Spinal cord (tissue), 9 donors: ENCODE measurements at regions not wholly inside any gene's neighbourhood (a gene's known extent, or its start where the extent isn't known, plus 50 kb on each side); places are given as distances from the start of the nearest gene placed in this dataset.
"Not testable (repeated sequence)": the region's sequence is repeated elsewhere in the genome, so short reads cannot be mapped to it uniquely, and the experiment has no call there.

Source experiments
- DNase-seq, 6 donors: peaks; one replicate each; pipeline versions ENCODE4 v3.0.0 to v3.0.0-alpha.2; 2013 to 2015; ENCODE audit warnings: low spot score in 6 of 6, low read depth in 4 of 6
- H3K27ac ChIP-seq: one replicate; pipeline ENCODE4 v1.5.1; 2013; ENCODE audit warnings: low read depth, low read length, control low read depth
- H3K27me3 ChIP-seq: one replicate; pipeline ENCODE4 v1.6.1; 2013; ENCODE audit warnings: low read length; ENCODE audit not compliant: control insufficient read depth, insufficient read depth
- H3K36me3 ChIP-seq: one replicate; pipeline ENCODE4 v1.6.1; 2013; ENCODE audit warnings: low read length; ENCODE audit not compliant: control insufficient read depth, insufficient read depth
- H3K4me1 ChIP-seq: one replicate; pipeline ENCODE4 v1.6.1; 2013; ENCODE audit warnings: low read length; ENCODE audit not compliant: control insufficient read depth, insufficient read depth
- H3K4me3 ChIP-seq: one replicate; pipeline ENCODE4 v1.5.1; 2013; ENCODE audit warnings: low read depth, low read length, control low read depth
- H3K9me3 ChIP-seq: one replicate; pipeline ENCODE4 v1.6.1; 2013; ENCODE audit warnings: low read length; ENCODE audit not compliant: control insufficient read depth, insufficient read depth
- WGBS: methylation state at CpG from one replicate; pipeline ENCODE4 v1.1.5; 2013; ENCODE audit warnings: missing lambda C conversion rate; ENCODE audit not compliant: insufficient coverage; 5-methylcytosine and 5-hydroxymethylcytosine counted together
- donor health status: healthy.

- DNase-seq, result no peak
- Histone ChIP-seq H3K27ac (no peak overlapping the region), H3K4me3 (no peak overlapping the region), H3K27me3 (no peaks in the 10 kb centered on the region), H3K36me3 (no peaks in the 10 kb centered on the region), H3K9me3 (no peaks in the 10 kb centered on the region), H3K4me1 (no peaks in the 10 kb centered on the region)
- WGBS, result no CpG with 5 or more reads among the region's 1 CpG
Measured at GRCh38 chr1:187716160-187716559, 887.4 kb downstream of the PLA2G4A start.

DNA sequence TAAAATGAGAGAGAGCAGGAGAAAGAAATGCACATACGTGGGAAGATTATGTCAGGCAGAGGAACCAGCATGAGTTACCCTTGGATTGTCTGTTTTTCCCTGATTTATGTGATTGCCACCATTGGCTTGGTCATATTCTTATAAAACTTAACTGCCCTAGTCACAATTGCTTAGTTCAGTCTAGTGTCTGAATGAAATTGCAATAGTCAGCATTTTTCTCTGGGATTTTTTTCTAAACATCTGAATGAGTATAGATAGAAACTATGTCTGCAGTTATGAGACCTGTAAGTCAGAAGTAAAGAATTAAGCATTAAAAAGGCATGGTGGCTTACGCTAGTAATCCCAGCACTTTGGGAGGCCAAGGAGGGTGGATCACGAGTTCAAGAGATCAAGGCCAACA is 889.8 kb downstream of the PLA2G4A start:
- 89% methylated on average over 3 of the region's 3 CpGs for whole genome bisulfite sequencing
- H3K4me3 ChIP-seq, result no peak overlapping the region
- H3K9me3 ChIP-seq, result no peaks in the 10 kb centered on the region
- no peaks in the 10 kb centered on the region for H3K4me1 ChIP-seq
- no peaks in the 10 kb centered on the region for H3K27me3 ChIP-seq
- H3K27ac ChIP-seq, result no peak overlapping the region
- H3K36me3 ChIP-seq, result no peaks in the 10 kb centered on the region
- no peak for DNase-seq

DNA sequence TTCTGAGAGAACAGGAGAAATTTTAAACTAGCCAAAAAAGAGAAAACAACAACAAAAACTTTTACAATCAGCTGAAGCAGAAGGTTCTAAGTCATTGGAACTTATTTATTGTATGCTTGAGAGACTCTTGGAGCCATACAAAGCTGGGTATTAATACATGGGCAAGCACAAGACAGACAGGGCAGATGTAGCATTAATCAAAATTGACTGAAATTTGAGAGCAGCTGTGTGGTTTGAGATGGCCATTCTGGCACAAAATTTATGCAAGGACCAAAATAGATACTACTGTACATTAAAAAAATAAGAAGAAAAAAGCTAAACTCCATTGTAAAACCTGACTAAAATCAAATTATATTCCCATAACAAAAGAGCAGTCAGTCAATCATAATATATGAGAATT is 892.5 kb downstream of the PLA2G4A start:
- Histone ChIP-seq H3K27me3 (no peaks in the 10 kb centered on the region), H3K4me3 (no peak overlapping the region), H3K4me1 (no peaks in the 10 kb centered on the region), H3K36me3 (no peaks in the 10 kb centered on the region), H3K27ac (no peak overlapping the region), H3K9me3 (no peaks in the 10 kb centered on the region)
- DNase-seq, result no peak

DNA sequence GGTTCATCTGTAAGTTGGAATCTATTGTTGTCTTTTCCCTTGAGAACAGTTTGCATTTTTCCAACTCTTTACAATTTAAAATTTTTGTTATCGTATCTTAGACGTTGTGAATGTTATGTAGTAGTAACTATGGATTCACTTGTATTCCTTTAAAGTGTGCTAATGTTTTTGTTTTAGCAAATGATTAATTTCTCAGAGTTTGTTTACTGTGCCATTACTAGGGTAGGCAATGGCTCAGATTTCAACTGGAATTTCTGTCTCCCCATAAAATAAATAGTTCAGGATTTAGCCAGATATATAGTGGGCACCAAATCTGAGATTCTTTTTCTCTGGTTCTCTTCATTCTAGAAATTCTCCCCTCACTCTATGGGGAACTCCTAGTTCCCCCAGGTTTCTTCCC is 896.5 kb downstream of the PLA2G4A start:
- no peak overlapping the region for H3K4me3 ChIP-seq
- no peaks in the 10 kb centered on the region for H3K4me1 ChIP-seq
- no peak for DNase-seq
- H3K27me3 ChIP-seq, result no peaks in the 10 kb centered on the region
- no peaks in the 10 kb centered on the region for H3K36me3 ChIP-seq
- no CpG with 5 or more reads among the region's 2 CpGs for WGBS
- no peaks in the 10 kb centered on the region for H3K9me3 ChIP-seq
- H3K27ac ChIP-seq, result no peak overlapping the region

GRCh38 chr1:187733232-187733631 is 904.5 kb downstream of the PLA2G4A start:
- no CpG with 5 or more reads among the region's 1 CpG for whole genome bisulfite sequencing
- Histone ChIP-seq H3K36me3 (no peaks in the 10 kb centered on the region), H3K4me3 (no peak overlapping the region), H3K9me3 (no peaks in the 10 kb centered on the region), H3K27me3 (no peaks in the 10 kb centered on the region), H3K4me1 (no peaks in the 10 kb centered on the region), H3K27ac (no peak overlapping the region)
- no peak for DNase-seq

DNA sequence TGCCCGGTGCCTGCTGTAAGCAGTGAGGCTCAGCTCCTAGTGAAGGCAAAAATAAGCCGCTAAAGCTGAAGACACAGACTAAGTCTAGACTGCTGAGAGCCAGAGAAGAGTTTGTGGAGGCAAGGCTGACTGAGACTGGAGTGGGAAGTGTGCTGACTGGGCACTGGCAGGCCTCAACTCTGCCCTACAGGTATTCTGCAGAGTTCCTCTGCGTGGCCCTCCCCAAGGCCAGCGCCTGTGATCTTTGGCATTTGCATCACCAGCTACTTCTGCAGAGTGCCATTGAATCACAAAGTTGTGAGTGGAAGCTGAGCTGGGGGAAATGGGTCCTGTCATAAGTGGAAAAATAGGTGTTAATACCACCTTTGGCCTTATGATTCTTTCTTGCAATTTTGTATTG is 905.7 kb downstream of the PLA2G4A start:
- Histone ChIP-seq H3K9me3 (no peaks in the 10 kb centered on the region), H3K27ac (no peak overlapping the region), H3K27me3 (no peaks in the 10 kb centered on the region), H3K4me1 (no peaks in the 10 kb centered on the region), H3K4me3 (no peak overlapping the region), H3K36me3 (no peaks in the 10 kb centered on the region)
- 91% methylated on average over 3 of the region's 4 CpGs for WGBS
- DNase-seq, result no peak

- no peak for DNase-seq
- H3K4me1 ChIP-seq, result no peaks in the 10 kb centered on the region
- H3K27ac ChIP-seq, result no peak overlapping the region
- H3K4me3 ChIP-seq, result no peak overlapping the region
- H3K27me3 ChIP-seq, result no peaks in the 10 kb centered on the region
- no CpG with 5 or more reads among the region's 1 CpG for WGBS
- no peaks in the 10 kb centered on the region for H3K9me3 ChIP-seq
- H3K36me3 ChIP-seq, result no peaks in the 10 kb centered on the region
Measured at GRCh38 chr1:187744665-187745064, 915.9 kb downstream of the PLA2G4A start.

GRCh38 chr1:187755536-187755935 is 926.8 kb downstream of the PLA2G4A start:
- Histone ChIP-seq H3K4me1 (no peaks in the 10 kb centered on the region), H3K9me3 (no peaks in the 10 kb centered on the region), H3K4me3 (no peak overlapping the region), H3K27ac (no peak overlapping the region), H3K36me3 (no peaks in the 10 kb centered on the region), H3K27me3 (no peaks in the 10 kb centered on the region)
- no peak for DNase-seq
- 73% methylated on average over 2 of the region's 2 CpGs for WGBS

- not testable (repeated sequence) for H3K4me1 ChIP-seq, H3K36me3 ChIP-seq, DNase-seq, H3K27ac ChIP-seq, H3K9me3 ChIP-seq, H3K4me3 ChIP-seq, H3K27me3 ChIP-seq
- WGBS, result no CpG with 5 or more reads among the region's 1 CpG
Measured at GRCh38 chr1:187756684-187757083, 927.9 kb downstream of the PLA2G4A start.

GRCh38 chr1:187759825-187760333 is 931.1 kb downstream of the PLA2G4A start:
- Histone ChIP-seq H3K27me3 (no peaks in the 10 kb centered on the region), H3K27ac (no peak overlapping the region), H3K4me3 (no peak overlapping the region), H3K36me3 (no peaks in the 10 kb centered on the region), H3K4me1 (no peaks in the 10 kb centered on the region), H3K9me3 (no peaks in the 10 kb centered on the region)
- DNase-seq, result no peak
